ENCODE measurements at regions not wholly inside any gene's neighbourhood (a gene's known extent, or its start where the extent isn't known, plus 50 kb on each side); places are given as distances from the start of the nearest gene placed in this dataset.

GRCh38 chr16:49216593-49216992 lies 65.0 kb downstream of the CBLN1 start:
- DNase-seq: peak; percentile 27 to 59

DNA sequence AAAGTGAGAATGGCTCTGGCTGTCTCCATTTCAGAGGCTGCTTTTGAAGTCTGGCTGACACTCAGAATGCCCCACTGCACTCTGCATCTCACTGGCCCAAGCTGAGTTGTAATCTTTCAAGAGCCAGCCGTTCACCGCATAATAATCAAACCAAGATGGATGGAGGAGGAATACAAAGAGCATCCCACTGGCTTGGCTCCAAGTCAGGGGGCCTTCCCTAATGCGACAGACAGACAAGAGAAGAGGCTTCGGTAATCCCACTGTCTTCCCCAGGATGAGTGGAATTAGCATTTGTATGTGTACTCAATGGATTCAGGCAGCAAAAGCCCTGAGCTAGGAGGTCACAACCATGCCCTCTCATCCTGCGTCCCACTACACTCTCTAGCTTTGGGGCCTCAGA lies 68.0 kb downstream of the CBLN1 start:
- DNase-seq: no peak

- no peak for DNase-seq
Measured at GRCh38 chr16:49204191-49204590, 77.4 kb downstream of the CBLN1 start.

DNA sequence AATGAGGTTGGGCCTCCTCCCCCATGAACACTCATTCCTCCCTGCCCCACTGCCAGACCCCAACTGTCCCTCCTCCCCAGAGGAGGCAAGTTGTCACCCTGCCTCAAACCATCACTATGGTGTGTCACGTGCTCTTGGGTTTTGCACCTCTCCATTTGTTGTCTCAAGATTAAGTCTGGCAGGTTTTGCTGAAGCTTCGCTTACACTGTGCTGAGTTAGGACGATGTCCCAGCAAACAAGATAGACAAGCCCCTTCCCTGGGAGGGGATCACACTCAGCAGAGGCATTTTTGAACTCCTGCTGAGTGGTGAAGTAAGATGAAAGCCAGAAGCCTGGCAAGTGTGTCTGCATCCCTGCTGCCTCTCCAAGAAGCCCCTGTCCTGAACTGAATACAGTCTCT lies 78.3 kb downstream of the CBLN1 start:
- DNase-seq: no peak

DNA sequence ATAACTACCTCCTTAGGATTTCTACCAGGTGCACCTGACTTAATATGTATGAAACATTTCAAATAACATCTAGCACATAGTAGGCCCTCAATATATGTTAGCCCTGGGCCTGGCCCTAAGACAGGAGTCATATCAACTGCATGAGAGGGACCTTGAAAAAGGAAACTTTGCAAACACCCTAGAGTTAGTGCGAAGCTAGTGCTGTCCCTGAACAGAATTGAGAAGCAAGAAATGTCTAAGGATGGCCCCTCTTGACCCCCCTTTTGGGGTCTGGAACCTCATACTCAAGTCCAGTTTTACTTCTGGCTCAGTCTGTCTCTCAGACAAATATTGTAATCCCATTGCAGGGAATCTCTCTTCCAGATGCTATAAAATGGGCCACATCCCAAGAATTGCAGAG lies 80.5 kb downstream of the CBLN1 start:
- DNase-seq: no peak

DNA sequence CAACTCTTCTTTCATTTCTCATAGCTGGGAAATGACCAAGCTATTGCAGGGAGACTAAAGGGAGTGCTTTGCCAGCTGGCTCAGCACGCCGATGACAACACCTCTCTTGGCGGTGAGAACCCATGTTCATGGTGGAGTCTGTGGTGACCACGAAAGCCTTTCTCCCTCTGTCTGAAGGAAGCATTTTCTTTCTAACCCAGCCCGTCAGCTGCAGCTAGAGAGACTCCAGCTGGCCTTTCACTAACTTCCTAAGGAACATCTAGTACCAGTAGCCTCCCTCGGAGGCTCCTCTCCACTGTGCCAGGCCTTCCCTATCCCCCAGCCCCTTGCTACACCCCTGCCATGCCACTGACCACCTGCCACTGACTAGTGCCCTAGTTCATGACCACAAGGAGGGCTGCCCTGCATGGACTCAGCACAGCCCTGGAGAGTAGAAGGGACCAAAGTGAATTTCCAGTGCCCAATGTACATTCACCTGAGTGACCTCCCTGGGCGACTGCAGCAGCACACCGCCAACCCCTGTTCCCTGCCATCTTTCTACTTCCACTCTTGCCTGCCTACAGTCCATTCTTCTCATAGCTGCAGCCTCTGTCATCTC lies 81.3 kb downstream of the CBLN1 start:
- no peak for DNase-seq

DNA sequence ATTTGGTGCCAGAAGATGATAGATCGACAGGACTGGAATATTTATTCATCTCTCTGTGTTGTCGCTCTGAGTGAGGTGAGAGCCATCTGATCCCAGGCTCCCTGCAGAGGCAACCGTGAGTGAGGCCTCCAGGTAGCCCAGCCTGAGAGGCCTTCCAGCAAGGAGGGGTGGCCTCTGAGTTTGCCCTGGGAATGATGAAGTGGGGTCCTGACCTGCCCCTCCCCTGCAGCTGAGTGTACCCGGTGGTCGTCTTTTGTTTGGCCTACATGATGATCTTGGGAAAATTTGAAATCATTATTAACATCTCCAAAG lies 86.4 kb downstream of the CBLN1 start:
- no peak for DNase-seq

- DNase-seq: no peak
Measured at GRCh38 chr16:49194537-49195236, 87.0 kb downstream of the CBLN1 start.

DNA sequence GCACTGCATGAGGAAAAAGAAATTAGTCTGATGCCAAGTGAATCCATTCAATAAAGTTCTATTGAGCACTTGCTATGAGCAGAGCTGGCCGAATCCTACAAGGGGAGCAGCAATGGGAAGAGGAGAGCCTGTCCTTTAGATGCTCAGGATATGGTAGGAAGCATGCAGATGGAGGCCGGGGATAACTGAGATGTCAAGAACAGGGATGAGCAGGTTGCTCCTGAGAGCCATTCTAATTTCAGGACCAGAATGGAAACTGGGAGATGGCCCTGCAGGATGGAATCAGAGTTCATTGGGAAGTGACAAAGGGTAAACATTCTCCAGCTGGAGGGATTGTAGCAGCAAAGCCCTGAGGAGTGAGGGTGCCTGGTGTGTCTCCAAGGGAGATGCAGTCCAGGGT lies 88.0 kb downstream of the CBLN1 start:
- DNase-seq: no peak

DNA sequence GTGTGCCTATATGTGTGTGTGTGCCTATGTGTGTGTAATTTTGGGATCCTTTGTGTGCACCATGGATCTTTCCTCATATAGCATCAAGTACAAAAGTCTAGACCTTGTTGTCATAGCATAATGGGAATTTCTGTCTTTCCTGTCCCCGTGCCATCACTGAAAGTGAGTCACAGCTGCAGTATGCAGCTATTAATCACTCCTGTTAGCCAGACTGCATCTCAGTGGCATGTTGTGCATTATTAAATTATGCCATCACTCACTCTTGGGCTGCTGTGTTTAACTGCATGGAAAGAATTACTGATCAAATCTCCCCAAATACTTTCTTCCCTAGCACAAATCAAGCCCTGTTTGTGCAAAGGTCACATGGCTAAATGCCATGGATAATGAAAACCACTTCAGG lies 92.4 kb downstream of the CBLN1 start:
- no peak for DNase-seq

- DNase-seq: peak; percentile 16 to 55
Measured at GRCh38 chr16:49183911-49184310, 97.7 kb downstream of the CBLN1 start.

DNA sequence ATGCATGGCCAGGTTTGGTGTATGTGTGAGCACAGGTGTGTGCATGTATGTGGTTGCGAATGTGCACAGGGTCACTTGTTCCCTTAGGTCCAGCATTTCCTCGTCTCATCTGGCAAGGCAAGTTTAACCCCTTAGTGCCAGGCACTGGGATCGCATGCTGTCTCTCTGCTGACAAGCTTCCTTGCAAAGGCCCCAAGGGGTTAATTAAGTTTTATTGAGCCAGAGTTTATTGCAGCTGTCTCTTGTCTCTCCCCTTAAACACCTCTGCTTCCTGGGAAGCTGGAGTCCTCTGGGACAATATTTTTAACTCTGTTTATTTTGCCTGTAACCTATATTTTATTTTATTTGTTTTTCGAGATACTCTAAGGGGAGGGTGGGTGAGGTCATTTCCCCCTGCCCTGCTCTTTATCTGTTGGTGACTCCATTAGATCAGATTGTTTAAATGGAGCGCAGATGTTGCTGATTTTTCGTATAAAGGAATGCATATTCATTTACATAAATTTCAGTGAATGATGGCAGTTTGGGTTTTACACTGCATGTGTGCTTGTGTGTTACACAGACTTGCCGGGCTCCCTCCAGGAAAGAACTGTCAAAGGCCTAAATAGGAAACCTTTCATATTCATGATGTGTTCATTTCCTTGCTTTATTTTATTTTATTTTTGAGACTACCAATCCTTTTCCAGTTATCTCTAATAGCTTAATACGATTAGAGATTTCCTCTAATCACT lies 99.7 kb downstream of the CBLN1 start:
- peak in 1 of 2 experiments; percentile 37 for DNase-seq

DNA sequence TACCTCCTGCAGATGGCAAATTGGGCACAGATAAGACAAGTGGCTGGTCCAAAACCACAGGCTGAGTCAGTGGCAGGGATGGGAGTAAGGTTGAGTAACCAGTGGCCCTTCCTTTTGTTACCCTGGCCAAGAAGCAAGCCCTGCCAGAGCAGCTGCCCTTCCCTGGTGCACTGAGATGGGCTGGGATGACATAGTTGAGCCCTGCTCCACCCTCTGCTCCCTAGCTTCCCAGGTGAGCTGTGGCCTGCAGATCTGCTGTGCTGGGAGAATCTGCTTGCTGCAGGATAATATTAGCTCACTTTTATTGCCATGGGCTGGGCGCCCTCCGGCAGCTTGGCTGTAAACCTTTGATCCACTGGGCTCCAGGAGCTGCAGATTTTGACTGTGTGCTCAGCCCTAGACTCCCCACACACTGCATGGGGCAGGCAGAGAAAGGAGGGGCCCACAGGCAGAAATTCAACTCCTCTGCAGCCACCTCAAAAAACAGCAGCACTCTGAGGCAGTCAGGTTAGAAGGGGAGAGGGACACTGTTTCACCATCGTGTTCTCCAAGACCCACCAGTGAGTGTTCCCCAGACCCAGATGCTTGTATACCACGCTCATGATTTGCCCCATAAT lies 101.8 kb downstream of the CBLN1 start:
- peak in 1 of 2 experiments; percentile 1 for DNase-seq

GRCh38 chr16:49168126-49168525 lies 113.5 kb downstream of the CBLN1 start:
- no peak for DNase-seq

- DNase-seq: no peak
Measured at GRCh38 chr16:49165025-49165424, 116.6 kb downstream of the CBLN1 start.

- no peak for DNase-seq
Measured at GRCh38 chr16:49161191-49161590, 120.4 kb downstream of the CBLN1 start.

DNA sequence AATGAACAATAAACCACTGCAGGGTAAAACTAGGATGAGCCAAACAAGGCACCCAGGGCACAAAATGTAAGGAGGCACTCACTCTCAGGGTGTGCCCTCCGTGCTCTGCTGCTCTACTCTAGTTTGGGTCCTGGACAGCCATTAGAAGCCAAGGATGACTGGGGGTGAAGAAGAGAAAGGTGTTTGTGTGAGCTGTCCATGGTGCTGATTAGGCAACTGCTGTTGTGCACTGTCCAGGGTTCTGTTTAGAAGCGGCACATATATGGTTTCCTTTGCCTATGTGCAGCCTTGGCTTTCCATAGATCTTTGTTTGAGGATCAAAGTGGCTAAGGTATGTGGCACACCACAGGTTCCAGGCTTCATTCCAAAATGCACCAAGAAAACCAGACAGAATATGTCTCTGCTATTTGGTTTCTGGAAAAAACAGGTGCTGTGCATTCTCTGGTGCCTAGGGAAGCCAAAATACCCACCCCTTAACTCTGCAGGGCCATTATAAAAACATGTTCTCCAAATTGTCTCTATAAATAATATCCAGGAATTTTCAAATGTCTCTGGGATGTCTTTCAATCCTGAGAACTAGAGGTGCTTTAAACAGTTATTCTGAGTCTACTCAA lies 123.5 kb downstream of the CBLN1 start:
- no peak for DNase-seq

DNA sequence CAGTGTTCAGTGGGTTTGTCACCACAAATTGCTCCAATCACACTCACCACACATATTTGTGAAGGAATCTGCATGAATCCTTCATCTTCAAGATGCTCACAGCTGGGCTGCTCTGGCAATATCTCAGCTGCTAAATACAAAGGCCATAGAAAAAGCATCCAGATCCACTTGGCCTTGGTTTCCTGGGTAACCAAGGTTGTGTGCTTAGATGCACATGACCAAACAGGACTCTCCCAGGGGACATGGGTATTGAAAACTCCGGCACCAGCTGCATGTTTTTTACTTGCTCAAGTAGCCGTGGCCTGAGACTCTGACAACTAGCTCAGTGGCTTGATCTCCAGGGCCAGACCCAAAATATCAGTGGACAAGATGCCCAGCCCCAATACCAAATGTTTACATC lies 131.3 kb downstream of the CBLN1 start:
- peak; percentile 52 to 74 for DNase-seq

GRCh38 chr16:49148410-49148809 lies 133.2 kb downstream of the CBLN1 start:
- no peak for DNase-seq

GRCh38 chr16:49140618-49141017 lies 141.0 kb downstream of the CBLN1 start:
- DNase-seq: no peak

DNA sequence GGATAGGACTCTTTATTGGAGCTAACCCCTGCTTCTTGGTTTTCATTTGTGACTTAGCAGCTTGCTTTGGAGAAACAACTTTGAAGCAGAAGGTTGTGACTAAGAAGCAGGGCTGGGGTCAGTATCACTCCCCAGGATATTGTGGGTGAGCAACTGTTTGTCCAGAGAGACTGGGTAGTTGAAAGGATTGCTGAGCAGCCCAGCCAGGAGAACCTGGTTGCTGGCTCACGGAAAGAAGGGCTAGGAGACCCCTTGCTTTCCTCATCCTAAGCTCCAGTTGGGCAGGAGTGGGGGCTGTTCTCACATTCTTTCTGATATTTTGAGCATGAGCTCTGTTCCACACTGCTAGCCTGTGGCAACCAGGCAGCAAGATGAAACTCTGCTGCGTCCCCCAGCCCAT lies 151.2 kb downstream of the CBLN1 start:
- no peak for DNase-seq

DNA sequence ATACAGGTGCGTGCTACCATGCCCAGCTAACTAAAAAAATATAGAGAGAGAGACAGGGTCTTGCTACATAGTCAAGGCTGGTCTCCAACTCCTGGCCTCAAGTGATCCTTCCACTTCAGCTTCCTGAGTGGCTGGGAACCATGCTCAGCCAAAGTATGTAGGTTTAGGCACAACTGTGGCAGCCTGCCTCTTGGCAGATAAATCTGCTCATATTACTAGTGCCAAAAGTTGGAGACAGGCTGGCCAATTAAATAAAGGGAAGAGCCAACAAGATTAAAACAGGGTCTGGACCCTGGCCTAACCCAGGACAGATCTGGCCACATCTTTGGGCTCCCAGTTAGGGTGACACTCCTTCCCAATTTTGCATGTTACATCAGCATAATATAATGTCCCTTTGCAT lies 151.7 kb downstream of the CBLN1 start:
- DNase-seq: no peak

- no peak for DNase-seq
Measured at GRCh38 chr16:49128740-49129139, 152.9 kb downstream of the CBLN1 start.

DNA sequence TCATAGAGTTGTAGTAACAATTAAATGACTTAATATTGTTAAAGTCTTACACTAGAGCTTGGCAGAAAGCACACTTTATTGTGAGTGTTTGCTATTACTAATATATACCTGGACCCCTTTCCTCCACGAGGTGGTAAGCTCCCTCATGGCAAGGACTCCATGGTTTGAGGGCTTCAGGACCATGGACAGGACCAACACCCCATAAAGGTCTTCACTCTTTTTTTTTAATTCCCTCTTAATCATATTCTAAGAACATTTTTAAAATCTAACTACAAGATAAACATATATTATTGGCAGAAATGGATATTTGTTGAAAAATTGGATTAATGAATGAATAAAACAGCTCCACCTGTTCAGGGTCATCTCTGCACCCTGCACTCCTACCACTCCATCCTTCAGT lies 154.5 kb downstream of the CBLN1 start:
- no peak for DNase-seq
